ENCODE measurements at regions not wholly inside any gene's neighbourhood (a gene's known extent, or its start where the extent isn't known, plus 50 kb on each side); places are given as distances from the start of the nearest gene placed in this dataset.

- Histone ChIP-seq H3K27ac (replicated peaks) (no peak overlapping the region), H3K4me3 (replicated peaks; ENCODE audit: insufficient read depth, low read length) (no peak overlapping the region), H3K27me3 (ENCODE audit: insufficient read depth, poor library complexity, severe bottlenecking) (no peaks in the 10 kb centered on the region)
- DNase-seq (ENCODE audit: low read depth in 1 of 2, low spot score in 1 of 2) = no peak
- TF ChIP-seq GABPA (IDR thresholded peaks at IDR 0.05; ENCODE audit: low read depth) (no peak), POLR2AphosphoS5 (IDR thresholded peaks at IDR 0.05; ENCODE audit: low read depth) (no peak), SPI1 (IDR thresholded peaks at IDR 0.05; ENCODE audit: borderline replicate concordance, low read depth) (no peak), CTCF (IDR thresholded peaks at IDR 0.05; ENCODE audit: insufficient read depth, low read length) (no peak), REST (IDR thresholded peaks at IDR 0.05; ENCODE audit: insufficient replicate concordance, low read depth) (no peak)
These were observed 1476.7 kb downstream of the UQCRFS1 start for GRCh38 chr19:27736225-27736624.

GRCh38 chr19:27735314-27735713 lies 1477.6 kb downstream of the UQCRFS1 start:
- DNase-seq (ENCODE audit: low read depth in 1 of 2, low spot score in 1 of 2) = no peak
- Histone ChIP-seq H3K27ac (replicated peaks) (no peak overlapping the region), H3K27me3 (ENCODE audit: insufficient read depth, poor library complexity, severe bottlenecking) (no peaks in the 10 kb centered on the region), H3K4me3 (replicated peaks; ENCODE audit: insufficient read depth, low read length) (no peak overlapping the region)
- TF ChIP-seq POLR2AphosphoS5 (IDR thresholded peaks at IDR 0.05; ENCODE audit: low read depth) (no peak), REST (IDR thresholded peaks at IDR 0.05; ENCODE audit: insufficient replicate concordance, low read depth) (no peak), GABPA (IDR thresholded peaks at IDR 0.05; ENCODE audit: low read depth) (no peak), CTCF (IDR thresholded peaks at IDR 0.05; ENCODE audit: insufficient read depth, low read length) (no peak), SPI1 (IDR thresholded peaks at IDR 0.05; ENCODE audit: borderline replicate concordance, low read depth) (no peak)

- TF ChIP-seq POLR2AphosphoS5 (IDR thresholded peaks at IDR 0.05; ENCODE audit: low read depth) (no peak), GABPA (IDR thresholded peaks at IDR 0.05; ENCODE audit: low read depth) (no peak), CTCF (IDR thresholded peaks at IDR 0.05; ENCODE audit: insufficient read depth, low read length) (no peak), REST (IDR thresholded peaks at IDR 0.05; ENCODE audit: insufficient replicate concordance, low read depth) (no peak), SPI1 (IDR thresholded peaks at IDR 0.05; ENCODE audit: borderline replicate concordance, low read depth) (no peak)
- Histone ChIP-seq H3K27ac (replicated peaks) (no peak overlapping the region), H3K4me3 (replicated peaks; ENCODE audit: insufficient read depth, low read length) (no peak overlapping the region), H3K27me3 (ENCODE audit: insufficient read depth, poor library complexity, severe bottlenecking) (no peaks in the 10 kb centered on the region)
- no peak for DNase-seq (ENCODE audit: low read depth in 1 of 2, low spot score in 1 of 2)
These were observed 1478.3 kb downstream of the UQCRFS1 start for GRCh38 chr19:27734496-27735220.
